ENCODE measurements at regions not wholly inside any gene's neighbourhood (a gene's known extent, or its start where the extent isn't known, plus 50 kb on each side); places are given as distances from the start of the nearest gene placed in this dataset.

DNA sequence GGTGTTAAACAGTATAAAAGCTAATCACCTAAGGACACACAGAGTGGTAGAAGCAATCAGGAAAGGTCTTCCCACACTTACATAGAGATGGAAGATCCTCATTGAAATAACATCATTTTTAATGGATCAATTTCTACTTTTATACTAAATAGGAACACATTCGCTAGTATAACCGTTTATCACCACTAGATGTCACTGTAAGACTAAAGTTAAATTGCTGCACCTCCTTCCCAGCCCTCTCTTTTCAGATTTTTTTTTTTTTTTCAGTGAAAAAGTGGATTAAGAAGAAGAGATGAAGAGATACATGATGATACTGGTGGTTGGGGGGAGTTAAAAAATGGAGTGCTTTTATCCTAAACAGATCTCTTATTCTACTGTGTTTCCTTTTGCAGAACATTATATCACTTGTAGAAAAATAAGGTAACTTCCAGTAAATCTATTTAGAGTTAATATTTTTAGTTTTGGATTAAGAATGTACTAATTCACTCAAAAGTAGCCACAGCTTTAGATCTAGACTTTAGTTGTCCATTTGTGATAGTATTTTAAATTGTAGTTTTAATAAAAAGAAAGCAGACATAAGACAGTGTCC lies 116.9 kb upstream of the ARRDC3 start:
- no peak overlapping the region for H3K27ac Mint-ChIP-seq (ENCODE audit: unreplicated experiment)
- no peaks in the 10 kb centered on the region for H3K36me3 Mint-ChIP-seq (ENCODE audit: unreplicated experiment)
- H3K4me3 Mint-ChIP-seq (ENCODE audit: unreplicated experiment), result no peak overlapping the region
- DNase-seq, result no peak
- TF ChIP-seq, protein P1, sequence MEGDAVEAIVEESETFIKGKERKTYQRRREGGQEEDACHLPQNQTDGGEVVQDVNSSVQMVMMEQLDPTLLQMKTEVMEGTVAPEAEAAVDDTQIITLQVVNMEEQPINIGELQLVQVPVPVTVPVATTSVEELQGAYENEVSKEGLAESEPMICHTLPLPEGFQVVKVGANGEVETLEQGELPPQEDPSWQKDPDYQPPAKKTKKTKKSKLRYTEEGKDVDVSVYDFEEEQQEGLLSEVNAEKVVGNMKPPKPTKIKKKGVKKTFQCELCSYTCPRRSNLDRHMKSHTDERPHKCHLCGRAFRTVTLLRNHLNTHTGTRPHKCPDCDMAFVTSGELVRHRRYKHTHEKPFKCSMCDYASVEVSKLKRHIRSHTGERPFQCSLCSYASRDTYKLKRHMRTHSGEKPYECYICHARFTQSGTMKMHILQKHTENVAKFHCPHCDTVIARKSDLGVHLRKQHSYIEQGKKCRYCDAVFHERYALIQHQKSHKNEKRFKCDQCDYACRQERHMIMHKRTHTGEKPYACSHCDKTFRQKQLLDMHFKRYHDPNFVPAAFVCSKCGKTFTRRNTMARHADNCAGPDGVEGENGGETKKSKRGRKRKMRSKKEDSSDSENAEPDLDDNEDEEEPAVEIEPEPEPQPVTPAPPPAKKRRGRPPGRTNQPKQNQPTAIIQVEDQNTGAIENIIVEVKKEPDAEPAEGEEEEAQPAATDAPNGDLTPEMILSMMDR (IDR thresholded peaks at IDR 0.05; ENCODE audit: partially characterized antibody, unreplicated experiment), result peak; percentile 87
- no peaks in the 10 kb centered on the region for H3K27me3 Mint-ChIP-seq (ENCODE audit: unreplicated experiment)
- no peaks in the 10 kb centered on the region for H3K4me1 Mint-ChIP-seq (ENCODE audit: low read depth, unreplicated experiment)
- H3K9me3 Mint-ChIP-seq (ENCODE audit: unreplicated experiment), result no peaks in the 10 kb centered on the region

DNA sequence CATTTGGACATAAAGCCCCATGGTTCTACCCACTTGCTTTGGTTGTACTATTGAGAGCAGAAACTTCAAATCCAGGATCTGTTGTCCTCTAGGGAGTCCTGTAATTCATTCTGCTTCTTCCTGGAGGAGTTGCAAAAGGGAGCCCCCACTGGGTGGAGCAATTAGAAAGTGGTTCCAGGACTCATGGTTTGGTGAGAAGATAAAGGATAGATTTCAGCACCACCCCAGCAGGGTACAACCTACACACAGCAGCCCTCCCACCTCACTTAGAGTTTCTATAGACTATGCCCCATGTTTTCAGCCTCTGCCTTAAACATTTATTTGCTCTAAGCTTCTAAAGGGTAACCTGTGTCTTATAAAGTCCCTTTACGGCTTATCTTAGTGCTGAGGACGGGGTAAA lies 112.6 kb upstream of the ARRDC3 start:
- no peak overlapping the region for H3K27ac Mint-ChIP-seq (ENCODE audit: unreplicated experiment)
- no peak overlapping the region for H3K4me3 Mint-ChIP-seq (ENCODE audit: unreplicated experiment)
- no peaks in the 10 kb centered on the region for H3K9me3 Mint-ChIP-seq (ENCODE audit: unreplicated experiment)
- no peaks in the 10 kb centered on the region for H3K4me1 Mint-ChIP-seq (ENCODE audit: low read depth, unreplicated experiment)
- TF ChIP-seq, protein P1 (IDR thresholded peaks at IDR 0.05; ENCODE audit: partially characterized antibody, unreplicated experiment), result no peak
- no peaks in the 10 kb centered on the region for H3K27me3 Mint-ChIP-seq (ENCODE audit: unreplicated experiment)
- no peak for DNase-seq
- H3K36me3 Mint-ChIP-seq (ENCODE audit: unreplicated experiment), result no peaks in the 10 kb centered on the region

DNA sequence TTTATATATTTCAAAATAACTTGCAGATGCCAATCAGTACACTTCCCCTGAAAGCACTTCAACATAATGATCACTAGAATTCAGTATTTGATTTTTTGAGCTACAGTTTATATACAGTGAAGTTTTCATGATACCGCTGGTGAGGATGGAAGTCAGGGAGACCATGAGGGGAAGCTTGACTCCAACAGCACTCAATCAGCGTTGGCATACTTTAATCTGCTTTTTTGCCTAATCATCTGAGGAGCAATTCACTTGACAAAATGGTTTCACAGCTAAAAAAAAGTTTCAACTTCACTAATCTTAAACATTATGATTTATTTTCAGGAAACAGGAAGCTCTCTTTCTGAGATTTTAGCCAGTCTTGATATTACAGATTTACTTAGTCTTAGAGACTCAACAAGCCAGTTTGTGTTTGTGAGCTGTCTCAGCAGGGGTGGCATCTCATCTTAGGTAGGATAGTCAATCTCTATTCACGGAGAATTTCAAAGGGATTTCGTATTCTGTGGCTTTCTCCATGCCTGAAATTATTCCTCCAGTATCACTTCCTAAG lies 111.4 kb upstream of the ARRDC3 start:
- no peak for DNase-seq
- TF ChIP-seq, protein P1 (IDR thresholded peaks at IDR 0.05; ENCODE audit: partially characterized antibody, unreplicated experiment), result no peak
- Mint-ChIP-seq H3K4me3 (ENCODE audit: unreplicated experiment) (no peak overlapping the region), H3K27ac (ENCODE audit: unreplicated experiment) (no peak overlapping the region), H3K27me3 (ENCODE audit: unreplicated experiment) (no peaks in the 10 kb centered on the region), H3K4me1 (ENCODE audit: low read depth, unreplicated experiment) (no peaks in the 10 kb centered on the region), H3K36me3 (ENCODE audit: unreplicated experiment) (no peaks in the 10 kb centered on the region), H3K9me3 (ENCODE audit: unreplicated experiment) (no peaks in the 10 kb centered on the region)

DNA sequence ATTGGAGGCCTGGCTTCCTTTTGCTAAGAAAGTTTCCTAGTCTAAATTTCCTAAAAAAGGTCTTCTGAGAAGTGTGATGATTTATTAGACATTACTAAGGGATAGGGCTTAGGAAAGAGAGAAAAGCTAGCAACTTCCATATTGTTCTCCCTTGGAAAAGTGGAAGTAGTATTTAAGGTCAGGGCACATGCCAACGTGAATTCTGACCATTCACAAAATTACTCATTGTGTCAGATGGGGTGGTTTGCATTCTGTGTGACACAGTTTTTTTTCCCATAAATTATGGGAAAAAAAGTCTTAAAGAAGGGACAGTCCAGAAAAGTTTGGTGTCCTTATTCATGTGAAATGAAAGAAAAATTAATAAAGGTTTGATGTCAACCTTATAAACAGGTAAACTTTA lies 110.0 kb upstream of the ARRDC3 start:
- H3K4me3 Mint-ChIP-seq (ENCODE audit: unreplicated experiment), result no peak overlapping the region
- TF ChIP-seq, protein P1 (IDR thresholded peaks at IDR 0.05; ENCODE audit: partially characterized antibody, unreplicated experiment), result no peak
- H3K27me3 Mint-ChIP-seq (ENCODE audit: unreplicated experiment), result no peaks in the 10 kb centered on the region
- H3K9me3 Mint-ChIP-seq (ENCODE audit: unreplicated experiment), result no peaks in the 10 kb centered on the region
- H3K4me1 Mint-ChIP-seq (ENCODE audit: low read depth, unreplicated experiment), result no peaks in the 10 kb centered on the region
- no peak overlapping the region for H3K27ac Mint-ChIP-seq (ENCODE audit: unreplicated experiment)
- DNase-seq, result no peak
- no peaks in the 10 kb centered on the region for H3K36me3 Mint-ChIP-seq (ENCODE audit: unreplicated experiment)

DNA sequence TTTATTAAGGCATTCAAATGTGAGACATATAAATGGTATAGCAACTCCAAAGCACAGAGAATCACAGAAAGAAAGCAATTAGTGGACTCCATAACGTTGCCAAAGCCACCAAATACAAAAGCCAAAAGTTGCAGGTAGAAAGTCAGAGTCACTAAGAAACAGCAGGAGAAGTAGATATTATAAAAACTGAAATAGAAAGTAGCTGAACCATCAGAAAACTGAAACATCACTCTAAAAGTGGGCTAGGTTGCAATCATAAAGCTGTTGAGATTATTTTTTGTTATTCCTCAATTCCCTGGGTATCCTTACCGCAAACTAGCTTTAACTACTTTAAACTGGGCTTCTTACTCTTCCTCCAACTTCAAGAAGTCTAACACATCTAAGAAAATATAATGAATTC lies 108.1 kb upstream of the ARRDC3 start:
- H3K27me3 Mint-ChIP-seq (ENCODE audit: unreplicated experiment), result no peaks in the 10 kb centered on the region
- H3K36me3 Mint-ChIP-seq (ENCODE audit: unreplicated experiment), result no peaks in the 10 kb centered on the region
- H3K9me3 Mint-ChIP-seq (ENCODE audit: unreplicated experiment), result no peaks in the 10 kb centered on the region
- TF ChIP-seq, protein P1 (IDR thresholded peaks at IDR 0.05; ENCODE audit: partially characterized antibody, unreplicated experiment), result no peak
- no peak for DNase-seq
- no peaks in the 10 kb centered on the region for H3K4me1 Mint-ChIP-seq (ENCODE audit: low read depth, unreplicated experiment)
- no peak overlapping the region for H3K27ac Mint-ChIP-seq (ENCODE audit: unreplicated experiment)
- H3K4me3 Mint-ChIP-seq (ENCODE audit: unreplicated experiment), result no peak overlapping the region

Measured in glutamatergic neuron (in vitro differentiated cells).